ENCODE measurements at regions not wholly inside any gene's neighbourhood (a gene's known extent, or its start where the extent isn't known, plus 50 kb on each side); places are given as distances from the start of the nearest gene placed in this dataset.

DNA sequence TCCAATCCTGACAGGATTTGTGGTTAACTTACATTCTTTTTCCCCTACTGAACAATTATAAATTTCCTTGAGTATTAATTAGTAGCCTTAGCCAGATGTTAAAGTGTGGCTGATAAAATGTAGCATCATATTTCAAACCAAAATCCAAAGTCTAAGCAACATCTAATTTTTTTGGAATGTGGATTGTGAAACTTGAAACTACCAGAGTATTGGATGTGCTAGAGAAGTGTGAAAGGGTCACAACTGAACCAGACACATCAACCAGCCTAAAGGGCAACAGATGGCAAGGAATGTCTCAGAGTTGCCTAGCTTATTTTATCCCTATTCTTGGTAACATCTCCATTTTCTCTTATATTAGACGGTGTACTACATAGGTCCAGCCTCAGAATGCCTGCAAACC, 153.1 kb upstream of the DCN start:
- TF ChIP-seq EZH2 (IDR thresholded peaks at IDR 0.05; ENCODE audit: low read length, unreplicated experiment): no peak
- no peak for TF ChIP-seq CTCF (conservative IDR thresholded peaks at IDR 0.05; ENCODE audit: low read depth, low read length)
- TF ChIP-seq EZH2phosphoT487 (IDR thresholded peaks at IDR 0.05; ENCODE audit: borderline replicate concordance, low read length): no peak

Measured in PC-3 (cell line).